AG09309 (cell line): ENCODE measurements at regions not wholly inside any gene's neighbourhood (a gene's known extent, or its start where the extent isn't known, plus 50 kb on each side); places are given as distances from the start of the nearest gene placed in this dataset.

Source experiments
- DNase-seq: peaks from one replicate; pipeline ENCODE4 v3.0.0-alpha.2; 2010; ENCODE audit warnings: low read depth
- H3K4me3 ChIP-seq: 2 replicates; pipeline ENCODE4 v1.5.1; 2011; ENCODE audit warnings: mild to moderate bottlenecking, low read depth, low read length, moderate library complexity; ENCODE audit not compliant: control insufficient read depth
- CTCF ChIP-seq: IDR thresholded peaks from 2 replicates; pipeline ENCODE4 v1.5.1; 2011; ENCODE audit warnings: mild to moderate bottlenecking, low read depth, low read length, inconsistent platforms; ENCODE audit not compliant: insufficient read depth, control insufficient read depth; ENCODE audit errors: missing control alignments

- DNase-seq, result no peak
- H3K4me3 ChIP-seq, result no peak overlapping the region
- no peak for TF ChIP-seq CTCF
Observed at GRCh38 chr2:8462280-8462679, 219.6 kb upstream of the ID2 start.

- no peak overlapping the region for H3K4me3 ChIP-seq
- no peak for DNase-seq
- no peak for TF ChIP-seq CTCF
Observed at GRCh38 chr2:8462899-8463648, 218.8 kb upstream of the ID2 start.

- no peak overlapping the region for H3K4me3 ChIP-seq
- TF ChIP-seq CTCF, result no peak
- no peak for DNase-seq
Observed at GRCh38 chr2:8465560-8465959, 216.3 kb upstream of the ID2 start.

GRCh38 chr2:8469709-8470493, 212.0 kb upstream of the ID2 start:
- no peak for TF ChIP-seq CTCF
- no peak for DNase-seq
- no peak overlapping the region for H3K4me3 ChIP-seq

GRCh38 chr2:8472545-8473323, 209.1 kb upstream of the ID2 start:
- H3K4me3 ChIP-seq, result no peak overlapping the region
- no peak for DNase-seq
- no peak for TF ChIP-seq CTCF

- H3K4me3 ChIP-seq, result no peak overlapping the region
- no peak for DNase-seq
- no peak for TF ChIP-seq CTCF
Observed at GRCh38 chr2:8475349-8476031, 206.4 kb upstream of the ID2 start.
